Heart left ventricle (tissue), 16 donors: ENCODE measurements at regions not wholly inside any gene's neighbourhood (a gene's known extent, or its start where the extent isn't known, plus 50 kb on each side); places are given as distances from the start of the nearest gene placed in this dataset.

Experiments
- ATAC-seq, 4 donors: fragments of 200-7000 bp; cut with Tn5 transposase; one replicate each; pipeline ENCODE4 v1.9.1; 2020 to 2022; ENCODE audit warnings: moderate library complexity in 4 of 4, mild to moderate bottlenecking in 3 of 4, moderate number of reproducible peaks in 1 of 4
- DNase-seq, 5 donors: peaks; one replicate each; pipeline ENCODE4 v3.0.0-alpha.2; 2020
- H3K27ac ChIP-seq, 12 donors: fragments of 200-600 bp; sonication (generic) in 4 of 12; one replicate each; pipeline versions ENCODE4 v1.5.0 to v1.8.0; 2016 to 2022; ENCODE audit warnings: mild to moderate bottlenecking in 2 of 12
- H3K27me3 ChIP-seq, 9 donors: fragments of 200-600 bp; sonication (generic) in 2 of 9; one replicate each; pipeline versions ENCODE4 v1.5.1 to v1.8.0; 2016 to 2022; ENCODE audit warnings: mild to moderate bottlenecking in 3 of 9
- H3K36me3 ChIP-seq, 9 donors: fragments of 200-600 bp; sonication (generic) in 2 of 9; one replicate each; pipeline versions ENCODE4 v1.5.0 to v1.8.0; 2018 to 2022; ENCODE audit warnings: mild to moderate bottlenecking in 2 of 9
- H3K4me1 ChIP-seq, 12 donors: fragments of 200-600 bp; sonication (generic) in 4 of 12; one replicate each; pipeline versions ENCODE4 v1.5.0 to v1.8.0; 2016 to 2022; ENCODE audit warnings: mild to moderate bottlenecking in 3 of 12
- H3K4me3 ChIP-seq, 12 donors: fragments of 200-600 bp; sonication (generic) in 4 of 12; one replicate each; pipeline versions ENCODE4 v1.5.0 to v1.8.0; 2017 to 2022; ENCODE audit warnings: mild to moderate bottlenecking in 9 of 12, moderate library complexity in 4 of 12
- H3K9me3 ChIP-seq, 12 donors: fragments of 200-600 bp; sonication (generic) in 4 of 12; one replicate each; pipeline versions ENCODE4 v1.5.0 to v1.8.0; 2016 to 2022; ENCODE audit warnings: mild to moderate bottlenecking in 1 of 12
- POLR2A ChIP-seq, 2 donors: fragments of 450-650 bp; IDR thresholded peaks; one replicate each; pipeline ENCODE4 v1.6.1; 2017; ENCODE audit warnings: antibody characterized with exemption in 2 of 2, mild to moderate bottlenecking in 2 of 2, moderate library complexity in 2 of 2
- WGBS, 4 donors: extraction: QIAGEN DNeasy Blood & Tissue Kit in 2 of 4; methylation state at CpG; one replicate each; pipeline versions ENCODE4 v1.1.5 to v1.1.7; 2013 to 2018; 5-methylcytosine and 5-hydroxymethylcytosine counted together
- intact Hi-C, 10 donors: fragments of 100-400 bp; cut with DNase I; formaldehyde crosslinking; loops; one replicate each; pipeline versions ENCODE4 v1.11.1 to v1.14.2; 2022
- TF ChIP-seq, protein P1 (sequence below), 12 donors: fragments of 200-600 bp; sonication (generic) in 4 of 12; IDR thresholded peaks; one replicate each; pipeline versions ENCODE4 v1.5.0 to v1.8.0; 2018 to 2022; ENCODE audit warnings: antibody characterized with exemption in 12 of 12, mild to moderate bottlenecking in 5 of 12
- donor health status: ischemic (EF 13 %, LVEDD 7.1; RV severe dilation, severe dysfunction).
- donor health status: healthy with polysubstance abuse.
- donor health status: DM: no; HTN: yes; CAD: no.
- donor health status: DM: no; HTN: no; CAD: no.
- donor health status: ischemic (EF 25% LVEDD 6.9; RV normal size, moderate dysfunction).
- donor health status: ischemic (EF 25% LVEDD 5.7; RV mildly dilated, moderate dysfunction).
- donor health status: healthy.
- donor health status: DM: yes; HTN: yes; CAD: no.
- donor health status: ischemic (EF 35%, LVEDD 5.7; RV mildly dilated, moderate dysfunction).
- donor health status: nonischemic (EF 11% LVEDD 7.7; RV severe dilation, severe dysfunction).
- donor health status: DM: yes; HTN: yes; CAD: no.
- donor health status: PGD.
- donor health status: ischemic (EF 29% LVEDD 5.4; RV normal size, mild dysfunction).
- donor health status: nonischemic (EF 23%, LVEDD 6.1; RV moderate dilation, normal function).

DNA sequence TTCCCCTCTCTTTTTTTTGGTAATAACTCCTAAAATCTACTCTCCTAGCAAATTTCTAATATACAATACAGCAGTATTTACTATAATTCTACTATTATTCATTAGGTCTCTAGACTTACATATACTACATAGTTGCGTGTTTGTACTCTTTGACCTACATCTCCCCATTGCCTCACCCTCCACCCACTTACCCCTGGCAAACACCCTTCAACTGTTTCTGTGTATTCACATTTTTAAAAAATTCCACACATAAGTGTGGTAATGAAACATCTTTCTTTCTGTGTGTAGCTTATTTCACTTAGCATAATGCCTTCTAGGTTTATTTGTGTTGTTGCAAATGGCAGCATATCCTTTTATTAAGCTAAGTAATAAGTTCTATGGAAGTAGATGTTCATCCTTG, 336.0 kb downstream of the CCDC85A start:
- H3K9me3 ChIP-seq: no peaks in the 10 kb centered on the region
- DNase-seq (no peak), ATAC-seq (no peak)
- intact Hi-C loops: loop anchor here in 2 of 10 donors (5.0 to 10.0 kb wide), 4 partner anchors 193 to 335 kb away; partner anchors contain the start of gene CCDC85A (in 1 of the 2)
- TF ChIP-seq, protein P1, sequence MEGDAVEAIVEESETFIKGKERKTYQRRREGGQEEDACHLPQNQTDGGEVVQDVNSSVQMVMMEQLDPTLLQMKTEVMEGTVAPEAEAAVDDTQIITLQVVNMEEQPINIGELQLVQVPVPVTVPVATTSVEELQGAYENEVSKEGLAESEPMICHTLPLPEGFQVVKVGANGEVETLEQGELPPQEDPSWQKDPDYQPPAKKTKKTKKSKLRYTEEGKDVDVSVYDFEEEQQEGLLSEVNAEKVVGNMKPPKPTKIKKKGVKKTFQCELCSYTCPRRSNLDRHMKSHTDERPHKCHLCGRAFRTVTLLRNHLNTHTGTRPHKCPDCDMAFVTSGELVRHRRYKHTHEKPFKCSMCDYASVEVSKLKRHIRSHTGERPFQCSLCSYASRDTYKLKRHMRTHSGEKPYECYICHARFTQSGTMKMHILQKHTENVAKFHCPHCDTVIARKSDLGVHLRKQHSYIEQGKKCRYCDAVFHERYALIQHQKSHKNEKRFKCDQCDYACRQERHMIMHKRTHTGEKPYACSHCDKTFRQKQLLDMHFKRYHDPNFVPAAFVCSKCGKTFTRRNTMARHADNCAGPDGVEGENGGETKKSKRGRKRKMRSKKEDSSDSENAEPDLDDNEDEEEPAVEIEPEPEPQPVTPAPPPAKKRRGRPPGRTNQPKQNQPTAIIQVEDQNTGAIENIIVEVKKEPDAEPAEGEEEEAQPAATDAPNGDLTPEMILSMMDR (IDR thresholded peaks at IDR 0.05): no peak
- no peak for TF ChIP-seq POLR2A (IDR thresholded peaks at IDR 0.05)
- WGBS, 4 donors: 6 to 97% (median 57%) methylated on average over 1 of the region's 1 CpG
- peaks cover 0 to 9% (median 3%) of the 10 kb centered on the region in 12 donors for H3K4me1 ChIP-seq
- H3K27ac ChIP-seq: no peak overlapping the region
- H3K4me3 ChIP-seq: no peak overlapping the region
- no peaks in the 10 kb centered on the region for H3K27me3 ChIP-seq
- no peaks in the 10 kb centered on the region for H3K36me3 ChIP-seq

DNA sequence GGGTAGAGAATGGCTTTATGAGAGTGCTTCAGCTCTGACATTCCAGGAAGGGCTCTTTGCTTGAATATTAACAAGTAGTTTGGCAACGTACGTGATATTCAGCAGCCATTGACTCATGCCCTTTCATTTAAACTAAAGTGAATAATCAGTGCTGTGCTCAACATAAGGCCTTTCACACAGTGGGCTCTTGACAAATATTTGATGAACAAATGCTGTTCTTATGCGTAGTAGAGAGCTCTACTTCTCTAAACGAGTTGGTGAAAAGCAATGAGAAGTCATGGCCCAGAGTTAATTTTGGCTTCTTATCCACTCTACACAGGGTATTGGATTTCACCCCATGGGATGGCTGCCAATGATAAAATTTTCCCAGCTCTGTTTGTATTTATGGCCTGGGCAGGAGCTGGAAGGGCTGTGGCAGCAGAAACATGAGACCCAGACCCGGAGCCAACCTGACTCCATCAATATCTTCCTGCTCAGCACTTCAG, 338.9 kb downstream of the CCDC85A start:
- Histone ChIP-seq H3K4me3 (peak overlapping the region in 1 of 12 donors; percentile 5), H3K27ac (peak overlapping the region; percentile 12 to 84 (median 69)), H3K4me1 (peaks cover 0 to 9% (median 3%) of the 10 kb centered on the region in 12 donors), H3K9me3 (no peaks in the 10 kb centered on the region), H3K36me3 (no peaks in the 10 kb centered on the region), H3K27me3 (no peaks in the 10 kb centered on the region)
- intact Hi-C loops: loop anchor here in 2 of 10 donors (5.0 to 10.0 kb wide), 4 partner anchors 195 to 338 kb away; partner anchors contain the start of gene CCDC85A (in 1 of the 2)
- TF ChIP-seq POLR2A (IDR thresholded peaks at IDR 0.05): no peak
- TF ChIP-seq, protein P1 (IDR thresholded peaks at IDR 0.05): no peak
- ATAC-seq: peak; percentile 95 to 97 (median 96)
- WGBS, 4 donors: 24 to 41% (median 30%) methylated on average over 5 of the region's 5 CpGs
- DNase-seq: peak in 4 of 5 donors; percentile 51 to 64 (median 60)

DNA sequence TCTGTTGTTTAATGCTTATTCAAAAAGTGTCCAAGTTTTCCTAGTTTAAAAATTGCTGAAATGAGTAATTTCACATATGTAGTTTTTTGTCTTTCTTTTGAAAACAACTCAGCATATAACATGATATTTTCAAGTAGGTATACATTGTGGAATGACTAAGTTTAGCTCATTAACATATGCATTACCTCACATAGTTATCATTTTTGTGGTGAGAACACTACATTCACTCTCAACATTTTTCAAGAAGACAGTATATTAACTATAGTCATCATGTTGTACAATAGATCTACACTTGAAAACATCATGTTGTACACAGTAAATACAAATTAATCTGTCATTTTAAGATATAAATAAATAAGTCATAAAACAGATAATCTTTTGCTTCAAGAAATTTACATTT, 340.0 kb downstream of the CCDC85A start:
- Histone ChIP-seq H3K4me3 (no peak overlapping the region), H3K4me1 (peaks cover 0 to 9% (median 3%) of the 10 kb centered on the region in 12 donors), H3K36me3 (no peaks in the 10 kb centered on the region), H3K27me3 (no peaks in the 10 kb centered on the region), H3K9me3 (no peaks in the 10 kb centered on the region), H3K27ac (peak overlapping the region in 2 of 12 donors; percentile 67 to 75)
- TF ChIP-seq POLR2A (IDR thresholded peaks at IDR 0.05): no peak
- TF ChIP-seq, protein P1 (IDR thresholded peaks at IDR 0.05): no peak
- intact Hi-C loops: loop anchor here in 2 of 10 donors (5.0 to 10.0 kb wide), 4 partner anchors 197 to 339 kb away; partner anchors contain the start of gene CCDC85A (in 1 of the 2)
- ATAC-seq: no peak
- no peak for DNase-seq

DNA sequence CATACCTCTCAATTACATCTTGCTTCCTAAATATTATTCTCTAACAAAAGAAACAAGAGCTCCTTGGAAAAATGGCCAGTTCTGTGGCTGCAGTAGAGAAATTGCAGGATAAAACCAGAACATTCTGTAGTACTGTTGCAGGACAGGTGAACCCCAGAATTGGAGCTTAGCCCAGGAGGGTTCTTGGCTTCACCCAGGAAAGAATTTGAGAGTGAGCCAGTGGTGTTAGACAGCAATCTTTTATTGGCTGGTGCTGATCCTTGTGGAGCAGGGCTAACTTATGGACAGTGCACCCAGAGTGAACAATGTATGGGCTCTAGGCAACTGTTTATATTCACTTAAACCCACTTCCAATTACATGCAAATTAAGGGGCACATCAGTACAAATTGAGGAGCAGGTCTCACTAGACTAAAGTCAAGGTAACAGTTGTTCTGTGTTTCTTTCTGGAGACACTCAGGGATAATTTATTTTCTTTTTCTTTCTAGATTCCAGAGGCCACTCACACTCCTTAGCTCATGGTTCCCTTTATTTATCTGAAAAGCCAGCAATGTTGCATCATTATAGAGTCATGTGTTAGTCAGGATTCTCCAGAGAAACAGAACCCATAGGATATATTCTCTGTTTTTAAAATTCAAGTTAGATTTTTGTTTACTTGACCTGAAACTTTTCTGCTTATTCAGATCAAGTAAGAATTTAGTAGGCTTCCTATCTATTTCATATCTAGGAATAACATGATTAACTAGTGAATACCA, 348.1 kb downstream of the CCDC85A start:
- ATAC-seq (no peak), DNase-seq (peak in 1 of 5 donors; percentile 16)
- no peak overlapping the region for H3K4me3 ChIP-seq
- intact Hi-C loops: no loop called here
- H3K36me3 ChIP-seq: no peaks in the 10 kb centered on the region
- no peaks in the 10 kb centered on the region for H3K27me3 ChIP-seq
- H3K27ac ChIP-seq: no peak overlapping the region
- no peaks in the 10 kb centered on the region for H3K9me3 ChIP-seq
- no peaks in the 10 kb centered on the region for H3K4me1 ChIP-seq
- no peak for TF ChIP-seq POLR2A (IDR thresholded peaks at IDR 0.05)
- TF ChIP-seq, protein P1 (IDR thresholded peaks at IDR 0.05): no peak
